HG03039 (cell line): ENCODE measurements at regions not wholly inside any gene's neighbourhood (a gene's known extent, or its start where the extent isn't known, plus 50 kb on each side); places are given as distances from the start of the nearest gene placed in this dataset.

Experiments used
- ATAC-seq: cut with Tn5 transposase; IDR thresholded peaks from one replicate; pipeline ENCODE4 v1.9.1; 2021; ENCODE audit warnings: mild to moderate bottlenecking, moderate library complexity; ENCODE audit not compliant: unreplicated experiment

DNA sequence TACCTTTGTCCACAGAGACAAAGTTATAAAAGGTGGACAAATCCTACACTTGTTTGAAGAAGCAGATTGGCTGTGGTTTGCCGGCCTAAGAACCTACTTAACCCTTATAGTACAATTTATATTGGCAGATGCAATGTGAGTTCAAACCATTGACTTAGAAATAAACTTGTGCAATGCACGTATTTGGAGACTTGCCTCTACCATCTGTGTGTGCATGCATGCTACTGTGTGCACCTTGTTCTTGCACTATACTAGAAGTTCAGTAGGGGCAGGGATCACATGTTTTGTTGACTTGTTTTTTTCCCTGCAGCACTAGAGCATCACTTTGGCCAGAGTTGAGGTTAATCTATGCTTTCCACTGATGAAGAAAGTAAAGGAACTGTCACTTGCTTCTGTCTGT is 163.1 kb upstream of the SERP2 start:
- ATAC-seq: no peak

DNA sequence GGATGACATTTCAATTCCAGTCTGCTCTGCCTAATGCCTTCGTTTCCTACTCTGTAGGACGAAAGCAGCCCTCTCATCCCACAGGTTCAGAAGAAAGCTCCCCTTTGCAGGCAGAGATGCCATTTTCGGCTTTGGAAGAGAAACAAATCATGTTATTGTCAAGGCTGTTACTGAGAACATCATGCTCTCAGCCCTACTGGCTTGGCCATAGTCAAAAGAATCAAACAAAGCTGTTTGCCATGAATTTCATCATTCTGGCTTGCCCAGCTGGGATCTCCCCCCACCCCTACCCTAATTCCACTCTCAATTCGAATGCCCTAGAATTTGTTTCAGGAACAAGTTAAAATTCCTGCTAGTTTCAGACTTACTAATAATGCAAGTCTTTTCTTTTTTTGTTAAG is 162.3 kb upstream of the SERP2 start:
- no peak for ATAC-seq

DNA sequence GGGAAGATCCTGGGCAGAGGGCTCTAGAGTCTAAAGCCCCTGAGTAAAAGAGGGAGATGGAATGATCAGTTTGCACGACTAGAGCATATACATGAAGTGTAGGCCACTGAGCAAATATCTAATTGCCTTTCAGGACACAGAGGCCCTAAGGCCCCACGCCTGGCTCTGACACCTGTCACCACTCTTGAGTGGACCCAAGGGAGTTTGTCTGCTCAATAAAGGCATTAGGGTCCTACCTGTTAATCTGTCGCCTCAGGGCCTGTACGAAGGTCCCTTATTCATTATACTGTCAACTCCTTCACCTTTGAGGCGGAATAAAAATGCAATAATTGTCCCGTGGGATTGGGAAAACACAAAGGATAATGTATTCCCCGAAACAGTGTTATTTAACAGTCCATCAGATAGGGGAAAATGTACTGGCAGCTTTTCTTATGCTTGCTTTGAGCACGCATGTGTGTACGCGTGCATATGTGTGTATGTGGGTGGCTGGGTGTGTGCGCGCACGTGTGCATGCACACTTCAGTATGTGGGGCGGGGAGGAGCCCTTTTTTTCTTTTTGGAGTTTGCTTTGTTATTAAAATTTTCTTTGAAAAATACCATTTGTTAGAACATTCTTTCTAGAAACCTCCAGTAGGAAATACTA is 161.8 kb upstream of the SERP2 start:
- ATAC-seq: no peak

DNA sequence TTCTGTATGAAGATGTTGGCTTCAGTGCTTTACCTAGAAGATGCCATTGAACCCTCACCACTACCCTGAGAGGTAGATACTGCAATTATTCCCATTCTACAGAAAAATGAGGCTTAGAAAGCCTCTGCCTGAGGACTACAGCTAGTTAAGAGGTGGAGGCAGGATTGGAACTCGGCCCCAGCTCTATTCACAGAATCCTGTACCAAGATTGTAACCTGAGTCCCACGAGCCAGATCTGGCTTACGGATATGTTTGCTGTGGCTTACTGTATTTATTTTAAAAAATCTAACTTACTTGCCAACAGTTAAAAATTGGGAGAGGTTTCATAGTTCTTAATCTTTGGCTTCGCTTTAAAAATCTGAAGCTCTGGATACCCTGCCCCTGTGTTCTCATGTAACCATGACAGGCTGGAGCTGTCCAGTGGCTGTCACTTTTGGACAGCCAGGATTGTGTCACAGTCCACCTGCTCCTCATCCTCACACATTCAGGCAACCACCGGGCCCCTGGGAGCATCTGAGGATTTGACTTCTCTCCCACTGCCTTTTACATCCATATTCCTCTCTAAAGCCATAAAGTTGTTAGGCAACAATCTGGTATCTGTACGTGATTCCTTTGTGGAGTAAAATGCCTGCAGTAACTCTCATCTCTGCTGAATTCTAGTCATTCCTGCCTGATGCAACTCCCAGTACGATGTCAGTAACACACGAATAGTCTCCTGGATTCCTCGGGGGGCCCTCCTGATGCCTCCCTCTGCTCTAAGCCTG is 160.8 kb upstream of the SERP2 start:
- ATAC-seq: no peak

DNA sequence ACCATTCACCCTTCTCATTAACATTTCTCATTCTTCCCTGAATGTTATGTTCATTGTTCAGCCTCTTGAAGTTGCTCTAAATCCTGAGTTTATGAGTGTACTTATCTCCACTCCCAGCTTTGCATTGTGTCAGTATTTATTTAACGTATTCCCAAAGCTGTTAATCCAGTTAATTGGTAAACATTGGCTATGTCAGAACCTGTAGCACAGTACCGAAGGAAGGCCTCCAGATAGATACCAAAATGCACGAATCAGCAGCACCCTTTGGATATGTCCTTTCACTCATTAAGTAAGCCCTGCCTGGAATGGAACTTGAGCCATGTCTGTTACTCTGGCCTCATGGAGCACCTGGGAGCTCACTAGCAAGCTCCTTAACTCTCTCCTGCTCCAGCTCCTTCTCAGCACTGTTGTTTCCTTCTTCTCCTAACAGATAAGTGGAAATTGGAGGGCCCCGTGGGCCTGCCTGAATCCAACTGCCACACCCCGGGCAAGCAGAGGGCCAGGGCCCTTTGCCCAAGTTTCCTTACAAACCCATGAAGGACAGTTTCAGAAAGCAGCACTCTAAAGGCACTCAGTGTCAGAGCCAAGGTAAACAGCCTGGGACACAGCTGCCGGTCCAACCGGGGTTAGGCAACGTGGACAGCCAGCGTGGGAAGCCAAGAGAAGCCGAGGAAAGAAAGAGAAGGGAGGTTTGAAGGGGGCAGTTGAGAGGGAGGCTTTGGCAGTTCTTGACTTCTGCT is 155.0 kb upstream of the SERP2 start:
- ATAC-seq: no peak

DNA sequence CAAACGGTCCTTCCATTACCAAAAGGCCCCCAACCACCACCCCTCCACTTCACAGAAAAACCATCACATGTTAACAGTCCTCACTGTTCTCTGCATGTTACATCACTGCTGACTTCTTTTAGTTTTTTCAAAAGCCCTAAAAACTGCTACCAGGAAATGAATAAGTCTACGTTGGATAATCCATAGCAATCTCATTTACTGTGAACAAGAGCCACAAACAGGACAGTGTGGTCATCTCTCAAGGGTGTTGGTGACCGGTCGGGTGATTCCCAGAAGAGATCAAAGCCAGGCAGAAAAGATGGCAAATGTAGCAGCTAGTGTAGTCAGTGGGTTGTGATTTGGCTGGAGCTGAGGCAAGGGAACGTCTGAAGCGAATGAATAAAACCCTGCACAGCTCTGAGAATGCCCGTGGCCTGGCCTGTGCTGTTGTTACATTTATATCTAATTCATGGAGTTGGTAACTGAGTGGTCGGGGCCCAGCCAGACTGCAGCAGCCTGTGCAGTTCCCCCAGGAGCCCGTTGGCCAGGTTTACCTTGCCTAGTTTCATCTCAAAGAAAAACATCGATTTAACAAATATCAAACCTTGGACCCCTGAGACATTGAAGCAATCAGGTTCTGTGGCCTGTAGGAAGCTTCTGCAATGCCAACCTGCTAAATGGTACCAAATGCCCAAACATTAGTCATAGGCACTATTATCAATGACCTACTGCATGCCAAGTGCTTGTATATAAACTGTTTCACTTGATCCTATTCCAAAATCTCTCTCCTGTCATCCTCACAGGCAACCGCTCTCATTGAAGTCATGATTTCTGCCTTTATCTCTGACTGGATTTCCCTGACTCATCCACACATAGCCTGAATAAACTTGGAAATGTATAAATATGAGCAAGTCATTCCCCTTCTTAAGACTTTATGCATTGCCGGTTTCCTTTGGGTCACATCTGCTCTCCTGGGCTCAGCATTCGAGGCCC is 153.8 kb upstream of the SERP2 start:
- ATAC-seq: no peak

DNA sequence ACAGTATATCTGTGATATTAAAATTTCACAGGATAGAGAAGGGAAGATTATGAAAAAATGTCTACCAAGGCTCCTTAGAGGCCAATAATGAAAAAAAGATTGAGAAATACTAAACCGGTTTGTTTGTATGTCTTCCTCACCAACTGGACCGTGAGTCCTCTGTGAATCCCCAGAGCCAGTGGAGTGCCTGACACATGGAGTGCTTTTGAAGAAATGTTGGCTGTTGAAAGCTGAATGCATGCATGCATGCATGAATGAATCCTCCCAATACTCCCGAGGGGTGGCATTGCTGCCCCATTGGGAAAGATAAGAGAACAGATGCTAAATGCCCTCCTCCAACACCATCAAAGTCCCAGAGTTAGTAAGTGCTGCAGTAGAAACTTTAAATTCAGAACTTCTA is 152.7 kb upstream of the SERP2 start:
- no peak for ATAC-seq

DNA sequence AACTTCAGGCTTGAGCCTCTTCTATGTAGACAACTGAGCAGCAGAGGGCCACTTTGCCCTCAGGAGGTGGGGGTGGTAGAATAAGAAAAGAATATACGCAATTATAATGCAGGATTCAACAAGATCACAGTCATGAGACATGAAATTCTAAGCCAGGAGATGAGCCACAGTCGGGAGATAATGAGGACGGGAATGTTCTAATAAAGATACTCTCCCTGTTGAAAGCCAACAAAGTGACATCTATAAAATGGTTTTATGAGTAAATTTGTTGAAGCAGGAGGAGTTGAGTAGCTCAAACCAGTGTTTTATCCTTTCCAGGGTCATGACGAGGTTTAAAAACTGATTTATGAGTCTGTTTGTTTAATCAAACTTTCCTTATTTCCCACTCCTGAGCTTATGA is 152.0 kb upstream of the SERP2 start:
- no peak for ATAC-seq

DNA sequence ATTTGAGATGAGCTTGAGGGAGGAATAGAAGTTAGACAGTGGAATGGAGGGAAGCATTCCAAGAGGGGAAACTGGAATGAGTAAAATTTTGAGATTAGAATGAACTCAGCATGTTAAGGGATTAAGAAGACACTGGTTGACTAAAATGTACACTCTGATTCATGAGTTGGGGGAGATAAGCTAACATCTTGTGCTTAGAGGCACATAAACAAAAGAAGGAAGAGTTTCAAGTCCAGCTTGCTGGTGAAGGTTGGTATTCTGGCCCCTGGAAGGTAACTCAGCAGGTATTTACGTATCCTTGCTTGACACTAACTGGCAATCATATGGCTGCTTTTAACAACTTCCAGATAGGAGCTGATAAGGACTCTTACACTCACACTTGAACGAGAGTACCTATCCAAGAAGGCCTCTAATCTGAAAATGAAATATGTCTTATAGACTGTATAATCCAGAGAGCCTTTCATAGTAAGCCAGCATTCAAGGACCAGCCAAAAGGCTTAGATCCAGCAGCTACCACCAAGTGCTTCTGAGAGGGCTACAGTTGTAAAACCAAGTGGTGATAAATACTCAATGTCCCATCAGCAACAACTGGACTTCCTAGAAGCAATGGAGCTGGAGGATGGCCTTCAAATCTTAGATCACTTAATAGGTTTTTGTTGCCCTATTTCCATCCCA is 149.7 kb upstream of the SERP2 start:
- no peak for ATAC-seq

DNA sequence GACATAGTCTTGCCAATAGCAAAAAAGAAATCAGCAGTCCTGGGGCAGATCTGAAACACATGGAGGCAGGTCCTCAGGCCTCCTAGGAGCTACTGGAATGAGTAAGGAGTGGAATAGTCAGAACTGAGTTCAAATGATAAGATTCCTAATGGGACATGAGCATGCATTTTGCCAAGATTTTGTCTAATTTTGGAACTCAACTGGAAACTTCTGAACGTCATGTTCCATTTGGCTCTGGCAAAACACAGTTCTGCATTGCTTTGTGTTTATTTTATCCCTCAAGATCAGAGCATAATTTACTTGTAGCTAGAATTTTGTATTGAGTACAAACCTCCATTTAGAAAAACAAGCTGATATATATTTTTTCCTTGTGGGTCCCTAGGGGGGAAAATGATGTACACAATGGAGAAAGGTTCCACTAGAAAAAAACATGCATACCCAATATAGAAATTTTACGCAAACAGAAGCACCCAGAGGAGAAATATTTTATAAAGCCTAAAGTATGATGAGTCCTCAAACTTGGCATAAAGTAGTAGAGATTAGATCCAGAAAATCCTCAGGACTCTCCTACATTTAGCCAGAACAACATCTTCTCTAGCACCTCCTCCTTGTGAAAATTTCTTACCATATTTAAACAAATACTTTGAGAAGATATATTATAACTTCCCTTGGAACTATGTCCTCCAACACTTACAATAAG is 149.0 kb upstream of the SERP2 start:
- ATAC-seq: no peak

DNA sequence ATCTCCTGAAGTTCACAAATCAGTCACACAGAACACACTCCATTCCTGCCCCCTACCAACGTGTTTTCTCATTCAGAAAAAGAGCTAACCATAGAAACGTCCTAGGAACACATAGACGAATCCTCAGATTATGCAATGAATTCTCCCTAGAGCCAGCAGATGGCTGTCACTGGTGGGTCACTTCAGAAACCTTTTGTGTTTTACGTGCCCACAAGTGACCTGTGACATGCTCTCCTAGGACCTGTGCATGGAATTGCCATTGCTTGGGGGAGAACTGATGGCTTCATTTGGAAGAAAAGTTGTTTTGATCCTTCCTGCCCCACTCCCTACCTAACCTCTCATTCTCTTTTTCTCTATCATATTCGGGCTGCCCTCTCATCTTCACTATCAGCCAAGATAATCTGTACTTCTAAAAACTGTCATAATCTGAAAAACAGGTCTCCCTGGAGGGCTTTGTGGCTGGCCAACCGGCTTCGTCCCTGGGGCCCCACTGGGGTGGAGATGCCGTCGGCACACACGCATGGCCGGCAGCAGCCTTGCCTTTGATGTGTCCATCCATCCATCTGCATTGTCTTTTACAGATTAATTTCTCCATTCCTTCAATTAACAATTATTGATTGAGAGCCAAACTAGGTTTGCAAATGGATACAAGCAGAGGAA is 144.1 kb upstream of the SERP2 start:
- ATAC-seq: no peak

DNA sequence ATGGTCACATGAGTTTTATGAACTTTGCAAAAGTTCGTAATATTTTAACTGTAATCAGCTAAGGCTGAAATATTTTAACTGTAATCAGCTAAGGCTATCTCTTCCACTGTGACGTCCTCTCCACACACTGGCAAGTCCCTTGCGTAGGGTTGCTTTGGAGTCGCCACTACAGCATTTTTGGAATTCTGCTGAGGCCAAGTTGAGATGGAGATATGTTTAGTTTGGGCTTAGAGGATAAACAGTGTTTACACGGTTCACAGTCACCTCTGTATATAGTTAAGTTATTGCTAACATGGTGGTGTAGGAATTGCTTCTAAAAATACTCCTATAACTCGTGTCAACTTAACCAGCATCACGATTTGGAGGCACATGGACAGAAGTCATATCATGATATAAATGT is 143.6 kb upstream of the SERP2 start:
- no peak for ATAC-seq

DNA sequence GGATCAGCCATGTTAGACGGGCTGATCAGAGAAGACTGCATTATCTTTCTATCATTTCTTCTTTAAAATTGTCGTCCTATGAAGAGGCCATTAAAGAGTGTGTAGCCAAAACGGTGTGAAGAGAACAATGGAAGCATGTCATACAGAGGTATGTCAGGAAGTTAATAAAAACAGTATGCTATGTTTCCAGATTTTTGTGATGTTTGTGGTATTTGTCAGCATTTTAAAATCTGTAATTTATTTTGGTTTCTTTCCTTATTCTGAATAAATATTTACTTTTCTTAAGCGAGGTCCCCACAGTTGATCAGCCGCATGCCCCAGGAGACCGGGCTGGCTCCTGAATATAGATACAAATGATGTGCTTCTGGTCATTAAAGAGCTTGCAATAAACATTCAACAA is 142.9 kb upstream of the SERP2 start:
- ATAC-seq: no peak

DNA sequence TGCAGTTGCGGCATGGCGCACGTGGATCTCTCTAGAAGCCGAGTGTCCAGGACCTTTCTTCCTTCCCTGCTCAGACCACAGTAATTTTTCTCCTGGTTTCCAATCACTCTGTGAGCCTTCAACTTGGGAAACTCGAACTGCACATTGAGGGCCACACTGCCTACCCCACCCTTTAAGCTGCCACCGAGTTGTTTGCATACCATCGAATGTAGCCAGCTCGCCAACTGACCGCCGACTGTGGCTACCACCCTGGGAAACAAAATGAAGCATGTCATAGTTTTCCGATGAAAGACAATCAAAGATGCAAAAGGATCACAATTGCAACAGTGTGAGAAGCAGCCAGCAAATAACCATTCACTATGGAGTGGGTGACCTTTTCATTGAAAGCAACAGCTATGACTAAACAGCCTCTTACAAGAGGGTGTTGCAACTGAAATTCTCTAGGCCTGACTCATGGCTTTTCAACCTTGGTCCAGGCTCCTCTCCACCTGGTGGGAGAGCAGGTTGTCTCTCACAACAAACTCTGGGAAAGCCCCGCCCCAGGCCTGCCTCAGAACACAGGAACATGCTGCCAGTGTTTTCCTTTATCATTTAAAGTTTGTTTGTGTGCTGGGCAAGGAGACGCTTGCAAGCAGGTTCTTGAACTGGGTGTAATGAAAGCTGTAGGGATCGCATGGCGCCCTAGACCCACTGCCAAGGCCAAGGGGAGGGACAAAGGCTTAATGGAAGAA is 141.7 kb upstream of the SERP2 start:
- ATAC-seq: no peak

DNA sequence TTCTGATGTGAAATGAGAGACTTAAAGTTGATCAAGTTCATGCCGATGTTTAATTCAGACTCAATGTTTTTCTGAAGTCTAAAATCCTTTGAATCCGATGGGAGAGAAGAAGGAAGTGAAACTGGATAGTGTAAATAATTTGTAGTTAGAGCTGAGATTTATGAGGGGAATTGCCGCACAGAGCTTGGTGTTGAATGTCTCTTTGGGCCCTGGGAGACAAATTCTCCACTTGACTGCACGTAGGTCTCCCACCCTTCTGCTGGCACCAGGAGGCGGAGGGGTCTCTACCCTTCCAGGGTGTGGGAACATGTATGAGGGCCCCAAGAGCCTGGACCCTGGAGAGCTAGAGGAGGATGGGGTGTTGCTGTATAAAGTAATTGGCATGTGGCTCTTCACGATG is 140.8 kb upstream of the SERP2 start:
- ATAC-seq: no peak

DNA sequence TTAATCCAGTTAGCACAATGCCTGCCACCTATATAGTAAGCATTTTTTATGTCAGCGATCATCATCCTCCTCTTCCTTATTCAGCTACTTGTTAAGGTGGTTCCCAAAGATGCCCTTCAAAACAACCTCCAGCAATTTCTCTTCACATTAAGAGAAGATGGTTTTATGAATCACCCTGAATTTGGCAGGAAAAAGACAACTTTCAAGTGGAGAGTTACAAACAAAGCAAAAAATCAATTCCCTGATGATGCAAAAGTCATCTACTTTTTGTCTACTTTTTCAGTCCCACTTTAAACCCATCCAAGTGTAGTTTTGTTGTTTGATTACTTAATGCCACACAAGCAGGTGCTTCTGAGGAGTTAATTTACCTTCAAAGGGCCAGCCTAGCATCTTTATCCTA is 139.1 kb upstream of the SERP2 start:
- ATAC-seq: no peak

DNA sequence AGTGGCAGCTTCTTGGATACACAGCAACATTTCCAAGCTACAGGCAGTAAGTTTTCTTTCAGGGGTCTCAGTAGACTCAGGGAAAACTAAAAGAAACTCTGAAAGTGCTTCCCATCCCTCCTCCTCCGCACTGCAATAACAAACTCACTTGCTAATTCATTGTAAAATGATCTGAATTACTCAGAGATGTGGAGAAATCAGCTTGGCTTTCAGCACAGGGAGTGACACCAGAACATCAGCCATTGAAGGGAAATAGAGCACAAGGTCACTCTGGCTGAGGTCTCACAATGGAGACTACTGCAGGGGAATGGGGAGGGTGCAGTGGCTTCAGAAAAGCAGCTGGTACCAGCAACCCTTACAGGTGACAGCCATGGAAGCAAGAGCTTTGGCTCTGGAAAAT is 137.3 kb upstream of the SERP2 start:
- ATAC-seq: no peak

DNA sequence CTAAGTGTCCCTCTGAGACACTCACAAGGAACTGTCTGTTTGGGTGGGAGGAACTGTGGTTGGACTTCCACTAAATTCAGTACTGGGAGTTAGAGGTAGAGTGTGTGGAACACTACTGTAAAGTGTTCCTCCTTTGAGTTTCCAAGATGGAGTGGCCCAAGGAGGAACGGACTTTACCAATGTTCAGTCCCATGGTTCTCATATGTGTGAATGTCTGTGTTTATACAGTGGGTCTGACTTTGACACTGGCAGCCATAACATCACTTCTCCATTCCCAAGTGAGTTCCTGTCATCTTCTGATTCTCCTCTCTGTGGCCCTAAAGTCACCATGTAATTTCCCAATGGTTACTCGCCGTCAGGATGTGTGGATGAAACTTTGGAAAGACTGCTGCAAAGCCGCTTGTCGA is 136.8 kb upstream of the SERP2 start:
- no peak for ATAC-seq
